Stomach (tissue), 8 donors: ENCODE measurements at regions not wholly inside any gene's neighbourhood (a gene's known extent, or its start where the extent isn't known, plus 50 kb on each side); places are given as distances from the start of the nearest gene placed in this dataset.

ENCODE experiments used
- DNase-seq, 2 donors: peaks; one replicate each; pipeline versions ENCODE4 v3.0.0 to v3.0.0-alpha.2; 2013 to 2019
- H3K27ac ChIP-seq, 5 donors: fragments of 200-600 bp in 4 of 5; sonication (generic) in 4 of 5; one replicate each; pipeline ENCODE4 v1.5.1; 2013 to 2019; ENCODE audit warnings: mild to moderate bottlenecking in 1 of 5, moderate library complexity in 1 of 5
- H3K27me3 ChIP-seq, 3 donors: fragments of 200-600 bp; sonication (generic); one replicate each; pipeline ENCODE4 v1.5.1; 2017 to 2019; ENCODE audit warnings: mixed run types in 1 of 3
- H3K36me3 ChIP-seq, 4 donors: fragments of 200-600 bp; sonication (generic); 1 replicate in 3 of 4; 2 replicates in 1 of 4; pipeline ENCODE4 v1.5.1; 2016 to 2019
- H3K4me1 ChIP-seq, 4 donors: fragments of 200-600 bp; sonication (generic); one replicate each; pipeline ENCODE4 v1.5.1; 2016 to 2019
- H3K4me3 ChIP-seq, 4 donors: fragments of 200-600 bp; sonication (generic) in 3 of 4; one replicate each; pipeline ENCODE4 v1.5.1; 2016 to 2019; ENCODE audit warnings: mild to moderate bottlenecking in 1 of 4
- H3K9me3 ChIP-seq, 4 donors: fragments of 200-600 bp; sonication (generic); one replicate each; pipeline ENCODE4 v1.5.1; 2016 to 2019
- EP300 ChIP-seq: sonication (generic); formaldehyde crosslinking; IDR thresholded peaks from one replicate; pipeline ENCODE4 v1.6.1; 2017; ENCODE audit warnings: antibody characterized with exemption
- POLR2A ChIP-seq, 4 donors: fragments of 450-650 bp; IDR thresholded peaks; one replicate each; pipeline ENCODE4 v1.6.1; 2016; ENCODE audit warnings: antibody characterized with exemption in 4 of 4, control low read depth in 2 of 4, mild to moderate bottlenecking in 1 of 4, moderate library complexity in 1 of 4
- POLR2AphosphoS5 ChIP-seq, 3 donors: sonication (generic); formaldehyde crosslinking; IDR thresholded peaks; one replicate each; pipeline ENCODE4 v1.6.1; 2016; ENCODE audit warnings: antibody characterized with exemption in 3 of 3
- WGBS, 5 donors: extraction: QIAGEN DNeasy Blood & Tissue Kit in 3 of 5; methylation state at CpG; one replicate each; pipeline versions ENCODE4 v1.1.5 to v1.1.7; 2013 to 2018; 5-methylcytosine and 5-hydroxymethylcytosine counted together
- intact Hi-C: fragments of 100-400 bp; cut with DNase I; formaldehyde crosslinking; loops from one replicate; pipeline ENCODE4 v1.15.1; 2023; ENCODE audit warnings: low total_unique reads
- TF ChIP-seq, protein P1 (sequence below), 7 experiments: fragments of 450-650 bp in 4 of 7; fragments of 200-600 bp in 3 of 7; sonication (generic) in 3 of 7; IDR thresholded peaks; one replicate each; pipeline ENCODE4 v1.5.1; 2016 to 2019; ENCODE audit warnings: antibody characterized with exemption in 7 of 7, control low read depth in 2 of 7, mild to moderate bottlenecking in 1 of 7
- donor health status: healthy with polysubstance abuse.
- donor health status: Bipolar disorder and iron deficiency.
- donor health status: healthy.

GRCh38 chr4:24164054-24164693, 274.3 kb upstream of the PPARGC1A start:
- H3K27ac ChIP-seq, result no peak overlapping the region
- WGBS, 5 donors, result 45 to 54% (median 50%) methylated on average over 2 of the region's 2 CpGs
- no peaks in the 10 kb centered on the region for H3K4me1 ChIP-seq
- no peaks in the 10 kb centered on the region for H3K36me3 ChIP-seq
- TF ChIP-seq, protein P1, sequence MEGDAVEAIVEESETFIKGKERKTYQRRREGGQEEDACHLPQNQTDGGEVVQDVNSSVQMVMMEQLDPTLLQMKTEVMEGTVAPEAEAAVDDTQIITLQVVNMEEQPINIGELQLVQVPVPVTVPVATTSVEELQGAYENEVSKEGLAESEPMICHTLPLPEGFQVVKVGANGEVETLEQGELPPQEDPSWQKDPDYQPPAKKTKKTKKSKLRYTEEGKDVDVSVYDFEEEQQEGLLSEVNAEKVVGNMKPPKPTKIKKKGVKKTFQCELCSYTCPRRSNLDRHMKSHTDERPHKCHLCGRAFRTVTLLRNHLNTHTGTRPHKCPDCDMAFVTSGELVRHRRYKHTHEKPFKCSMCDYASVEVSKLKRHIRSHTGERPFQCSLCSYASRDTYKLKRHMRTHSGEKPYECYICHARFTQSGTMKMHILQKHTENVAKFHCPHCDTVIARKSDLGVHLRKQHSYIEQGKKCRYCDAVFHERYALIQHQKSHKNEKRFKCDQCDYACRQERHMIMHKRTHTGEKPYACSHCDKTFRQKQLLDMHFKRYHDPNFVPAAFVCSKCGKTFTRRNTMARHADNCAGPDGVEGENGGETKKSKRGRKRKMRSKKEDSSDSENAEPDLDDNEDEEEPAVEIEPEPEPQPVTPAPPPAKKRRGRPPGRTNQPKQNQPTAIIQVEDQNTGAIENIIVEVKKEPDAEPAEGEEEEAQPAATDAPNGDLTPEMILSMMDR (IDR thresholded peaks at IDR 0.05), result no peak
- TF ChIP-seq EP300, result no peak
- TF ChIP-seq POLR2AphosphoS5 (IDR thresholded peaks at IDR 0.05), result no peak
- no peak for TF ChIP-seq POLR2A (IDR thresholded peaks at IDR 0.05)
- intact Hi-C loops, result no loop called here
- DNase-seq, result no peak
- H3K9me3 ChIP-seq, result no peaks in the 10 kb centered on the region
- H3K4me3 ChIP-seq, result no peak overlapping the region
- no peaks in the 10 kb centered on the region for H3K27me3 ChIP-seq

- intact Hi-C loops, result no loop called here
- Histone ChIP-seq H3K27me3 (no peaks in the 10 kb centered on the region), H3K4me3 (no peak overlapping the region), H3K9me3 (no peaks in the 10 kb centered on the region), H3K36me3 (no peaks in the 10 kb centered on the region), H3K27ac (no peak overlapping the region), H3K4me1 (no peaks in the 10 kb centered on the region)
- TF ChIP-seq EP300, result no peak
- no peak for TF ChIP-seq POLR2A (IDR thresholded peaks at IDR 0.05)
- no peak for TF ChIP-seq POLR2AphosphoS5 (IDR thresholded peaks at IDR 0.05)
- TF ChIP-seq, protein P1 (IDR thresholded peaks at IDR 0.05), result no peak
- WGBS, 5 donors, result 90 to 94% (median 92%) methylated on average over 7 of the region's 7 CpGs
- no peak for DNase-seq
Observed at GRCh38 chr4:24163314-24163713, 273.5 kb upstream of the PPARGC1A start.

- no peak overlapping the region for H3K4me3 ChIP-seq
- no peaks in the 10 kb centered on the region for H3K36me3 ChIP-seq
- no peak overlapping the region for H3K27ac ChIP-seq
- intact Hi-C loops, result no loop called here
- H3K4me1 ChIP-seq, result no peaks in the 10 kb centered on the region
- WGBS, 5 donors, result 84 to 100% (median 88%) methylated on average over 1 of the region's 1 CpG
- H3K9me3 ChIP-seq, result no peaks in the 10 kb centered on the region
- no peaks in the 10 kb centered on the region for H3K27me3 ChIP-seq
- TF ChIP-seq, protein P1 (IDR thresholded peaks at IDR 0.05), result no peak
- no peak for TF ChIP-seq POLR2A (IDR thresholded peaks at IDR 0.05)
- no peak for TF ChIP-seq POLR2AphosphoS5 (IDR thresholded peaks at IDR 0.05)
- TF ChIP-seq EP300, result no peak
- DNase-seq, result no peak
Observed at GRCh38 chr4:24160358-24160757, 270.5 kb upstream of the PPARGC1A start.

DNA sequence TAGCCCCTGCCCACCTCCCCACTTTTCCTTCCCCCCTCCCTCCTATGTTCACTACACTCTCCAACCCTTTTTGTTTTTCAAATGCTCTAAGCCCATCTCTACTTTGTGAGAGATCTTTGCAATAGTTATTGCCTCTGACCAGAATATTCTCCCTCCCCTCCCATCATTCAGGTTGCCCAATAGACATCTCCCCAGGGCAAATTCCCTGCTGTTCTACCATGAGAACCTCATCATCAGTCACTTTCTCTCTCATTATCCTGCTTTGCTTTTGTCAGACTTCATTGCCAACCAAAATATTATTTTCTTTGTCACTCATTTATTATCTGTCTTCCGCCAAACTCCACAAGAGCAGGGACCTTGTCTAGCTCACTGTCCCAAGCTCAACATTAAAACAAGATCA, 268.2 kb upstream of the PPARGC1A start:
- WGBS, 5 donors, result 84 to 97% (median 92%) methylated on average over 1 of the region's 1 CpG
- Histone ChIP-seq H3K27ac (no peak overlapping the region), H3K36me3 (no peaks in the 10 kb centered on the region), H3K9me3 (no peaks in the 10 kb centered on the region), H3K4me1 (no peaks in the 10 kb centered on the region), H3K4me3 (no peak overlapping the region), H3K27me3 (no peaks in the 10 kb centered on the region)
- DNase-seq, result no peak
- intact Hi-C loops, result no loop called here
- TF ChIP-seq, protein P1 (IDR thresholded peaks at IDR 0.05), result no peak
- TF ChIP-seq POLR2A (IDR thresholded peaks at IDR 0.05), result no peak
- TF ChIP-seq EP300, result no peak
- TF ChIP-seq POLR2AphosphoS5 (IDR thresholded peaks at IDR 0.05), result no peak
